AG20443 (cell line): ENCODE measurements at regions not wholly inside any gene's neighbourhood (a gene's known extent, or its start where the extent isn't known, plus 50 kb on each side); places are given as distances from the start of the nearest gene placed in this dataset.
"Not testable (repeated sequence)": the region's sequence is repeated elsewhere in the genome, so short reads cannot be mapped to it uniquely, and the experiment has no call there.

Experiments
- DNase-seq: peaks from one replicate; pipeline ENCODE4 v3.0.0; 2012; ENCODE audit warnings: low spot score, mixed read lengths

GRCh38 chr6:76681781-76682180 is 609.3 kb upstream of the IMPG1 start:
- no peak for DNase-seq

- no peak for DNase-seq
Observed at GRCh38 chr6:76677017-76677416, 604.6 kb upstream of the IMPG1 start.

GRCh38 chr6:76671751-76672150 is 599.3 kb upstream of the IMPG1 start:
- no peak for DNase-seq

GRCh38 chr6:76644231-76644630 is 571.8 kb upstream of the IMPG1 start:
- no peak for DNase-seq

- DNase-seq = no peak
Observed at GRCh38 chr6:76639941-76640340, 567.5 kb upstream of the IMPG1 start.

GRCh38 chr6:76634695-76635094 is 562.2 kb upstream of the IMPG1 start:
- no peak for DNase-seq

GRCh38 chr6:76633259-76633658 is 560.8 kb upstream of the IMPG1 start:
- DNase-seq = no peak

- DNase-seq = no peak
Observed at GRCh38 chr6:76631622-76632021, 559.2 kb upstream of the IMPG1 start.

GRCh38 chr6:76615395-76615794 is 542.9 kb upstream of the IMPG1 start:
- DNase-seq = no peak

- no peak for DNase-seq
Observed at GRCh38 chr6:76612954-76613353, 540.5 kb upstream of the IMPG1 start.

GRCh38 chr6:76609160-76609559 is 536.7 kb upstream of the IMPG1 start:
- no peak for DNase-seq

GRCh38 chr6:76594109-76594508 is 521.6 kb upstream of the IMPG1 start:
- DNase-seq = no peak

GRCh38 chr6:76593668-76594067 is 521.2 kb upstream of the IMPG1 start:
- no peak for DNase-seq

GRCh38 chr6:76592566-76592965 is 520.1 kb upstream of the IMPG1 start:
- DNase-seq = no peak

GRCh38 chr6:76587271-76587670 is 514.8 kb upstream of the IMPG1 start:
- no peak for DNase-seq

GRCh38 chr6:76584121-76584520 is 511.7 kb upstream of the IMPG1 start:
- DNase-seq = no peak

GRCh38 chr6:76578746-76579145 is 506.3 kb upstream of the IMPG1 start:
- DNase-seq = no peak

GRCh38 chr6:76574746-76575145 is 502.3 kb upstream of the IMPG1 start:
- no peak for DNase-seq

GRCh38 chr6:76565932-76566331 is 493.5 kb upstream of the IMPG1 start:
- no peak for DNase-seq

GRCh38 chr6:76562371-76562770 is 489.9 kb upstream of the IMPG1 start:
- DNase-seq = not testable (repeated sequence)

GRCh38 chr6:76560851-76561755 is 488.6 kb upstream of the IMPG1 start:
- not testable (repeated sequence) for DNase-seq

GRCh38 chr6:76553256-76553655 is 480.8 kb upstream of the IMPG1 start:
- DNase-seq = no peak

GRCh38 chr6:76552268-76552667 is 479.8 kb upstream of the IMPG1 start:
- DNase-seq = no peak

- DNase-seq = no peak
Observed at GRCh38 chr6:76533661-76534060, 461.2 kb upstream of the IMPG1 start.
